Natural killer cell (primary cell): ENCODE measurements at regions not wholly inside any gene's neighbourhood (a gene's known extent, or its start where the extent isn't known, plus 50 kb on each side); places are given as distances from the start of the nearest gene placed in this dataset.

Source experiments
- ATAC-seq, 3 donors: fragments of 150-1000 bp in 2 of 3; fragments of 200-7000 bp in 1 of 3; cut with Tn5 transposase; 1 replicate in 1 of 3; 2 replicates in 2 of 3; pipeline ENCODE4 v1.10.0; 2021; ENCODE audit warnings: mild to moderate bottlenecking in 2 of 3, moderate library complexity in 2 of 3
- DNase-seq, 2 donors: peaks; one replicate each; pipeline versions ENCODE4 v3.0.0 to v3.0.0-alpha.2; 2013 to 2021; ENCODE audit warnings: mixed read lengths in 1 of 2
- H3K27ac ChIP-seq: one replicate; pipeline ENCODE4 v1.5.1; 2013; ENCODE audit warnings: mild to moderate bottlenecking, low read length
- H3K27me3 ChIP-seq: one replicate; pipeline ENCODE4 v1.6.1; 2013; ENCODE audit warnings: low read length; ENCODE audit not compliant: control insufficient read depth, insufficient read depth
- H3K36me3 ChIP-seq: one replicate; pipeline ENCODE4 v1.6.1; 2013; ENCODE audit warnings: low read length; ENCODE audit not compliant: control insufficient read depth, insufficient read depth
- H3K4me1 ChIP-seq: one replicate; pipeline ENCODE4 v1.6.1; 2013; ENCODE audit warnings: low read length; ENCODE audit not compliant: control insufficient read depth, insufficient read depth
- H3K4me3 ChIP-seq: one replicate; pipeline ENCODE4 v1.5.1; 2013; ENCODE audit warnings: low read length
- H3K9me3 ChIP-seq: one replicate; pipeline ENCODE4 v1.6.1; 2013; ENCODE audit warnings: low read length; ENCODE audit not compliant: control insufficient read depth, insufficient read depth
- H3K27ac Mint-ChIP-seq, 2 donors: one replicate each; pipeline ENCODE4 v1.8.0; 2022; ENCODE audit warnings: mild to moderate bottlenecking in 2 of 2, mixed read lengths in 2 of 2, moderate library complexity in 1 of 2
- H3K27me3 Mint-ChIP-seq, 2 donors: one replicate each; pipeline ENCODE4 v1.8.0; 2022; ENCODE audit warnings: low read depth in 2 of 2, mixed read lengths in 2 of 2
- H3K36me3 Mint-ChIP-seq: one replicate; pipeline ENCODE4 v1.8.0; 2022; ENCODE audit warnings: mixed read lengths
- H3K4me1 Mint-ChIP-seq, 2 donors: one replicate each; pipeline ENCODE4 v1.8.0; 2022; ENCODE audit warnings: mixed read lengths in 2 of 2
- H3K4me3 Mint-ChIP-seq: one replicate; pipeline ENCODE4 v1.8.0; 2022; ENCODE audit warnings: mild to moderate bottlenecking, moderate library complexity, mixed read lengths
- H3K9me3 Mint-ChIP-seq, 2 donors: one replicate each; pipeline ENCODE4 v1.8.0; 2022; ENCODE audit warnings: mixed read lengths in 2 of 2
- WGBS: methylation state at CpG from one replicate; pipeline ENCODE4 v1.1.7; 2013; ENCODE audit warnings: missing lambda C conversion rate; ENCODE audit not compliant: insufficient coverage; 5-methylcytosine and 5-hydroxymethylcytosine counted together
- intact Hi-C: fragments of 100-400 bp; cut with micrococcal nuclease; formaldehyde crosslinking; loops from one replicate; pipeline ENCODE4 v1.14.2; 2022
- TF ChIP-seq, protein P1 (sequence below): fragments of 200-600 bp; IDR thresholded peaks from one replicate; pipeline ENCODE4 v1.8.0; 2022; ENCODE audit warnings: antibody characterized with exemption

DNA sequence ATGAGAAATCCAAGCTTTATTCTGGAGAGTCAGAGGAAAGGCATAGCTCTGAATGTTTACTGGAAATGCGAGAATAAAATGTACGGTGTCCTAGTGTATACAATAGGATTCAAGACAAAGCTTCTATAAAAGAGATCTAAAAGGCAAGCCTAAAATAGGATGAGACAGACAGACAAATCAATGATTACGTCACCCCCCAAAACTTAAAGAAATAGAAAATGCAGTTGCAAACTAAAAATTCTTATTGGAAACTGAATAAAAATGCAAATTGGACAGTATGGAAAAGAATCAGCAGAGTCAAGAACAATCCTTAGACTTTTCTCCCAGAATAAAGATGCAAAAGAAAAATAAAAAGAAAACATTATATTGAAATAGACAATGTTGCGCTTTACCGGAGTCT, 245.9 kb downstream of the POM121L12 start:
- Mint-ChIP-seq H3K27me3 (no peaks in the 10 kb centered on the region), H3K36me3 (peaks cover 30% of the 10 kb centered on the region), H3K4me3 (no peak overlapping the region), H3K27ac (no peak overlapping the region), H3K9me3 (peaks cover 16 to 24% of the 10 kb centered on the region in 2 donors), H3K4me1 (no peaks in the 10 kb centered on the region)
- TF ChIP-seq, protein P1, sequence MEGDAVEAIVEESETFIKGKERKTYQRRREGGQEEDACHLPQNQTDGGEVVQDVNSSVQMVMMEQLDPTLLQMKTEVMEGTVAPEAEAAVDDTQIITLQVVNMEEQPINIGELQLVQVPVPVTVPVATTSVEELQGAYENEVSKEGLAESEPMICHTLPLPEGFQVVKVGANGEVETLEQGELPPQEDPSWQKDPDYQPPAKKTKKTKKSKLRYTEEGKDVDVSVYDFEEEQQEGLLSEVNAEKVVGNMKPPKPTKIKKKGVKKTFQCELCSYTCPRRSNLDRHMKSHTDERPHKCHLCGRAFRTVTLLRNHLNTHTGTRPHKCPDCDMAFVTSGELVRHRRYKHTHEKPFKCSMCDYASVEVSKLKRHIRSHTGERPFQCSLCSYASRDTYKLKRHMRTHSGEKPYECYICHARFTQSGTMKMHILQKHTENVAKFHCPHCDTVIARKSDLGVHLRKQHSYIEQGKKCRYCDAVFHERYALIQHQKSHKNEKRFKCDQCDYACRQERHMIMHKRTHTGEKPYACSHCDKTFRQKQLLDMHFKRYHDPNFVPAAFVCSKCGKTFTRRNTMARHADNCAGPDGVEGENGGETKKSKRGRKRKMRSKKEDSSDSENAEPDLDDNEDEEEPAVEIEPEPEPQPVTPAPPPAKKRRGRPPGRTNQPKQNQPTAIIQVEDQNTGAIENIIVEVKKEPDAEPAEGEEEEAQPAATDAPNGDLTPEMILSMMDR, result no peak
- Histone ChIP-seq H3K36me3 (no peaks in the 10 kb centered on the region), H3K27ac (no peak overlapping the region), H3K9me3 (peaks cover 6% of the 10 kb centered on the region), H3K4me3 (no peak overlapping the region), H3K4me1 (no peaks in the 10 kb centered on the region), H3K27me3 (no peaks in the 10 kb centered on the region)
- 76% methylated on average over 5 of the region's 5 CpGs for WGBS
- no peak for ATAC-seq
- DNase-seq, result no peak
- intact Hi-C loops, result no loop called here

DNA sequence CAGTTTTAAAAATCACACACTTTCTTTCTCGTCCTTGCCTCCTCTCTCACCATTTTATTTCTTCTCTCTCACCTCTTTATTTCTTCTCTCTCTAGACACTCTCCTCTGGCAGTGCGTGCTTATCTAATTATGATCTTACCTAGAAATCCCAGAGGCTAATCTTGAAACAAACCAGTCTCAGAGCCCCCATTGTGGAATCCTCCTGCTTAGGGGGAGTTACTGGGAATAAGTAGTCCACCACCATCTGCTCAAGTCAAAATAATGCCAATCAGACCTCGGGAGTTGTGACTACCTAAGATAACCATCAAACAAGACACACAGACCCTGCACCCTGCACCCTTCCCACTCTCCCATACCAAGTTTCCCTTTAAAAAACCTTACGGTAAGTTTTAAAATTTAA, 256.9 kb downstream of the POM121L12 start:
- Histone ChIP-seq H3K4me3 (no peak overlapping the region), H3K27ac (no peak overlapping the region), H3K36me3 (no peaks in the 10 kb centered on the region), H3K4me1 (no peaks in the 10 kb centered on the region), H3K27me3 (no peaks in the 10 kb centered on the region), H3K9me3 (peaks cover 32% of the 10 kb centered on the region)
- Mint-ChIP-seq H3K9me3 (peaks cover 16 to 26% of the 10 kb centered on the region in 2 donors), H3K4me1 (no peaks in the 10 kb centered on the region), H3K4me3 (no peak overlapping the region), H3K27me3 (no peaks in the 10 kb centered on the region), H3K36me3 (peaks cover 8% of the 10 kb centered on the region), H3K27ac (no peak overlapping the region)
- TF ChIP-seq, protein P1, result no peak
- intact Hi-C loops, result no loop called here
- DNase-seq (no peak), ATAC-seq (no peak)
- WGBS, result 74% methylated on average over 4 of the region's 4 CpGs

DNA sequence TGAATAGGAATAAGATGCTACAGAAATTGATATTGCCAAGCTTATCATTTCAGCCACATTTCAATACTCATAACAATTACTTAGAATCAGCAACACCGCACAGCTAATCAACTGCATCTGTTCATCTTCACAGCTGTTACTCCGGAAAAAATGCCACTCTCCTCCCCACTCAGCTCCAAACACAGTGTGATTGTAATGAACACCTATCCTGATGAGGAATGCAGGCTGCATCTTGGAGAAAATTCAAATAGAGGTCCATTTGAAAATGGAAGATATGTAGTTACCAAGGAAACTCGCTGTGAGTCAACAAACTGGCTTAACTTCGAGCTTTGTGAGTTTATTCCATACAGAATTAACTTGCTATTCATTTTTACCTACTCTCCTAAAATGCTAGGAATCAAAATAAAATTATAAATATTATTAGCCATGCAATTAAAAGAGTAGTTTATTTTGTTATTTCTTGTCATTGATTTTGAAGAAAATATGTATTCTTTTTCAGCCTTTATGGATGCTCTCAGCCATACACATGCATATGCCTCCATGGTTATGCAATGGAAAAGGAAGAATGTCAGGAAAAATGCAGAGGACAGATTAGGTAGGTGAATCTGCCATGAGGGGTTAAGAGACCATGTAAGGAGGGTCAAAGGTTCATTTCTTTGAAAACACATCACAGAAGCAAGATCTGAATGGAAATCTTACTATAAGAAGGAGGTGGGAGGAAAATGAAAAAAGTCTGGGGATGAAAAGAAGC, 267.2 kb downstream of the POM121L12 start:
- Mint-ChIP-seq H3K9me3 (peaks cover 18 to 22% of the 10 kb centered on the region in 2 donors), H3K4me3 (no peak overlapping the region), H3K27ac (no peak overlapping the region), H3K4me1 (no peaks in the 10 kb centered on the region), H3K36me3 (peaks cover 21% of the 10 kb centered on the region), H3K27me3 (no peaks in the 10 kb centered on the region)
- intact Hi-C loops, result no loop called here
- no peaks in the 10 kb centered on the region for H3K4me1 ChIP-seq
- ATAC-seq, result no peak
- peaks cover 7% of the 10 kb centered on the region for H3K9me3 ChIP-seq
- TF ChIP-seq, protein P1, result no peak
- no peaks in the 10 kb centered on the region for H3K36me3 ChIP-seq
- no peak overlapping the region for H3K27ac ChIP-seq
- H3K27me3 ChIP-seq, result no peaks in the 10 kb centered on the region
- no peak overlapping the region for H3K4me3 ChIP-seq
- WGBS, result 83% methylated on average over 2 of the region's 4 CpGs
- DNase-seq, result no peak

DNA sequence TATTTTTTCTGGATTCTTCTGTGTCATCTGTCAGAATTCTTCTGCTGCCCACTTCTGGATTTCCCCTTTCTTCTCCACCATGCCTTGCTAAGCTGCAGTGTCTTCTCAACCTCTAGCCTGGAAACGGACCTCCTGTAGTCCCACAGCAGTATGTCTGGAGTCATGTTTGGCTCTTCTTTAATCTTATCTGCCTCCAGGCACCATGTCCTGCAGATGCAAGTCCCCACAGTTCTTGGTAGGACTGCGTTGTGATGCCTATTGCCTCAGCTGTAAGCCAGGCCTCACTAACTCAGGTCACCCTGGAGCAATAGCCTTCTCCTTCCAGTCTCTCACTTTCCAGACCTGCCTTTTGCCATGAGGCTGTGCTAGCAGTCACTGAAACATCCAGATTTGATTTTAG, 268.3 kb downstream of the POM121L12 start:
- Histone ChIP-seq H3K27me3 (no peaks in the 10 kb centered on the region), H3K27ac (no peak overlapping the region), H3K9me3 (peaks cover 7% of the 10 kb centered on the region), H3K36me3 (no peaks in the 10 kb centered on the region), H3K4me1 (no peaks in the 10 kb centered on the region), H3K4me3 (no peak overlapping the region)
- Mint-ChIP-seq H3K27me3 (no peaks in the 10 kb centered on the region), H3K9me3 (peaks cover 18 to 22% of the 10 kb centered on the region in 2 donors), H3K4me1 (no peaks in the 10 kb centered on the region), H3K27ac (no peak overlapping the region), H3K4me3 (no peak overlapping the region), H3K36me3 (peaks cover 21% of the 10 kb centered on the region)
- intact Hi-C loops, result no loop called here
- WGBS, result 75% methylated on average over 2 of the region's 2 CpGs
- ATAC-seq, result no peak
- no peak for DNase-seq
- TF ChIP-seq, protein P1, result no peak
